ENCODE measurements at regions not wholly inside any gene's neighbourhood (a gene's known extent, or its start where the extent isn't known, plus 50 kb on each side); places are given as distances from the start of the nearest gene placed in this dataset.

GRCh38 chr7:159218607-159219006, 73.9 kb upstream of the VIPR2 start:
- TF ChIP-seq CTCF (IDR thresholded peaks at IDR 0.05; ENCODE audit: low read depth, low read length, poor library complexity, severe bottlenecking) (no peak), EZH2phosphoT487 (IDR thresholded peaks at IDR 0.05; ENCODE audit: borderline replicate concordance, low read length) (no peak)
- no peaks in the 10 kb centered on the region for H3F3A ChIP-seq (ENCODE audit: control insufficient read depth, insufficient read depth)
- no peaks in the 10 kb centered on the region for H3K9me3 ChIP-seq (ENCODE audit: control insufficient read depth, insufficient read depth, low read length)
- H3K9me2 ChIP-seq (replicated peaks; ENCODE audit: control insufficient read depth, low read length): no peaks in the 10 kb centered on the region
- H3K4me2 ChIP-seq (ENCODE audit: low read length): no peak overlapping the region
- no peaks in the 10 kb centered on the region for H3K27me3 ChIP-seq (ENCODE audit: control insufficient read depth, low read length)
- H3K4me1 ChIP-seq (ENCODE audit: control insufficient read depth, low read length): no peaks in the 10 kb centered on the region
- no peaks in the 10 kb centered on the region for H3K36me3 ChIP-seq (ENCODE audit: control insufficient read depth, low read length)
- no peaks in the 10 kb centered on the region for H4K20me1 ChIP-seq (ENCODE audit: control insufficient read depth, insufficient read depth, low read depth, low read length)
- no peak overlapping the region for H3K4me3 ChIP-seq (ENCODE audit: low read length)
- no peaks in the 10 kb centered on the region for H3K79me2 ChIP-seq (ENCODE audit: control insufficient read depth, low read length)
- no peak overlapping the region for H3K27ac ChIP-seq (ENCODE audit: low read depth, low read length)

GRCh38 chr7:159218170-159218569, 73.5 kb upstream of the VIPR2 start:
- Histone ChIP-seq H3K9me3 (ENCODE audit: control insufficient read depth, insufficient read depth, low read length) (no peaks in the 10 kb centered on the region), H3K27me3 (ENCODE audit: control insufficient read depth, low read length) (no peaks in the 10 kb centered on the region), H4K20me1 (ENCODE audit: control insufficient read depth, insufficient read depth, low read depth, low read length) (no peaks in the 10 kb centered on the region), H3K27ac (ENCODE audit: low read depth, low read length) (no peak overlapping the region), H3K4me3 (ENCODE audit: low read length) (no peak overlapping the region), H3F3A (ENCODE audit: control insufficient read depth, insufficient read depth) (no peaks in the 10 kb centered on the region), H3K36me3 (ENCODE audit: control insufficient read depth, low read length) (no peaks in the 10 kb centered on the region), H3K9me2 (replicated peaks; ENCODE audit: control insufficient read depth, low read length) (no peaks in the 10 kb centered on the region), H3K79me2 (ENCODE audit: control insufficient read depth, low read length) (no peaks in the 10 kb centered on the region), H3K4me1 (ENCODE audit: control insufficient read depth, low read length) (no peaks in the 10 kb centered on the region), H3K4me2 (ENCODE audit: low read length) (no peak overlapping the region)
- no peak for TF ChIP-seq EZH2phosphoT487 (IDR thresholded peaks at IDR 0.05; ENCODE audit: borderline replicate concordance, low read length)
- TF ChIP-seq CTCF (IDR thresholded peaks at IDR 0.05; ENCODE audit: low read depth, low read length, poor library complexity, severe bottlenecking): no peak

- TF ChIP-seq EZH2phosphoT487 (IDR thresholded peaks at IDR 0.05; ENCODE audit: borderline replicate concordance, low read length) (no peak), CTCF (IDR thresholded peaks at IDR 0.05; ENCODE audit: low read depth, low read length, poor library complexity, severe bottlenecking) (no peak)
- H3K9me2 ChIP-seq (replicated peaks; ENCODE audit: control insufficient read depth, low read length): no peaks in the 10 kb centered on the region
- H3K4me3 ChIP-seq (ENCODE audit: low read length): no peak overlapping the region
- H3K9me3 ChIP-seq (ENCODE audit: control insufficient read depth, insufficient read depth, low read length): no peaks in the 10 kb centered on the region
- no peaks in the 10 kb centered on the region for H3F3A ChIP-seq (ENCODE audit: control insufficient read depth, insufficient read depth)
- H3K36me3 ChIP-seq (ENCODE audit: control insufficient read depth, low read length): no peaks in the 10 kb centered on the region
- H4K20me1 ChIP-seq (ENCODE audit: control insufficient read depth, insufficient read depth, low read depth, low read length): no peaks in the 10 kb centered on the region
- no peaks in the 10 kb centered on the region for H3K27me3 ChIP-seq (ENCODE audit: control insufficient read depth, low read length)
- H3K27ac ChIP-seq (ENCODE audit: low read depth, low read length): no peak overlapping the region
- no peak overlapping the region for H3K4me2 ChIP-seq (ENCODE audit: low read length)
- no peaks in the 10 kb centered on the region for H3K4me1 ChIP-seq (ENCODE audit: control insufficient read depth, low read length)
- no peaks in the 10 kb centered on the region for H3K79me2 ChIP-seq (ENCODE audit: control insufficient read depth, low read length)
These were observed 70.4 kb upstream of the VIPR2 start for GRCh38 chr7:159215076-159215475.

- Histone ChIP-seq H3K4me3 (ENCODE audit: low read length) (no peak overlapping the region), H3K4me2 (ENCODE audit: low read length) (no peak overlapping the region), H3K36me3 (ENCODE audit: control insufficient read depth, low read length) (no peaks in the 10 kb centered on the region), H3K4me1 (ENCODE audit: control insufficient read depth, low read length) (no peaks in the 10 kb centered on the region), H3K9me3 (ENCODE audit: control insufficient read depth, insufficient read depth, low read length) (no peaks in the 10 kb centered on the region), H3K79me2 (ENCODE audit: control insufficient read depth, low read length) (no peaks in the 10 kb centered on the region), H3K27me3 (ENCODE audit: control insufficient read depth, low read length) (no peaks in the 10 kb centered on the region), H4K20me1 (ENCODE audit: control insufficient read depth, insufficient read depth, low read depth, low read length) (no peaks in the 10 kb centered on the region), H3K27ac (ENCODE audit: low read depth, low read length) (no peak overlapping the region), H3K9me2 (replicated peaks; ENCODE audit: control insufficient read depth, low read length) (no peaks in the 10 kb centered on the region), H3F3A (ENCODE audit: control insufficient read depth, insufficient read depth) (no peaks in the 10 kb centered on the region)
- TF ChIP-seq CTCF (IDR thresholded peaks at IDR 0.05; ENCODE audit: low read depth, low read length, poor library complexity, severe bottlenecking): no peak
- TF ChIP-seq EZH2phosphoT487 (IDR thresholded peaks at IDR 0.05; ENCODE audit: borderline replicate concordance, low read length): no peak
These were observed 68.6 kb upstream of the VIPR2 start for GRCh38 chr7:159213253-159213652.

Data from DOHH2 (cell line).